Omental fat pad (tissue), 3 donors: ENCODE measurements at regions not wholly inside any gene's neighbourhood (a gene's known extent, or its start where the extent isn't known, plus 50 kb on each side); places are given as distances from the start of the nearest gene placed in this dataset.

ENCODE experiments used
- ATAC-seq: fragments of 150-250 bp; one replicate; pipeline ENCODE4 v1.9.1; 2016; ENCODE audit warnings: mild to moderate bottlenecking, moderate library complexity; ENCODE audit not compliant: low FRiP score
- DNase-seq: peaks from one replicate; pipeline ENCODE4 v3.0.0-alpha.2; 2019; ENCODE audit warnings: low spot score
- TF ChIP-seq, protein P1 (sequence below), 3 donors: fragments of 450-650 bp; IDR thresholded peaks; one replicate each; pipeline ENCODE4 v1.5.1; 2016 to 2017; ENCODE audit warnings: antibody characterized with exemption in 3 of 3, mild to moderate bottlenecking in 3 of 3, moderate library complexity in 2 of 3

DNA sequence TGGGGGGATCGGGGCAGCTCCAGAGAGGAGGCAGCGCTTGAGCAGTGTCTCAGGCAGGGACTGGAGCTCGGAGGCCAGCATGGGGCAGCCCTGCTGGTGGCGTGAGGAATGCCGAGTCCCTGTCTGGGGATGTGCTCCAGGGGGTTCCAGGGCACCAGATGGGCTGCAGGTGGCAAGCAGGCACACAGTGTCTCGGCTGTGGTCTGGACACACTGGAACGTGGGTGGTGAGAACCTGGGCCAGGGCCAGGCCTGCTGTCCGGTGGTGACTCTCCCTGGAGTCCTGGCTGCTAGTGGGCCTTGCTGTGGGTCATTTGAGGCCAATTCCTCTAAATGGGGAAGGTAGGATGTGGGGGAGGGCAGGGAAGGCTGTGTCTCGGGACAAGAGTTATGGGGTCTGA is 199.4 kb upstream of the RTL1 start:
- DNase-seq (no peak), ATAC-seq (no peak)
- TF ChIP-seq, protein P1, sequence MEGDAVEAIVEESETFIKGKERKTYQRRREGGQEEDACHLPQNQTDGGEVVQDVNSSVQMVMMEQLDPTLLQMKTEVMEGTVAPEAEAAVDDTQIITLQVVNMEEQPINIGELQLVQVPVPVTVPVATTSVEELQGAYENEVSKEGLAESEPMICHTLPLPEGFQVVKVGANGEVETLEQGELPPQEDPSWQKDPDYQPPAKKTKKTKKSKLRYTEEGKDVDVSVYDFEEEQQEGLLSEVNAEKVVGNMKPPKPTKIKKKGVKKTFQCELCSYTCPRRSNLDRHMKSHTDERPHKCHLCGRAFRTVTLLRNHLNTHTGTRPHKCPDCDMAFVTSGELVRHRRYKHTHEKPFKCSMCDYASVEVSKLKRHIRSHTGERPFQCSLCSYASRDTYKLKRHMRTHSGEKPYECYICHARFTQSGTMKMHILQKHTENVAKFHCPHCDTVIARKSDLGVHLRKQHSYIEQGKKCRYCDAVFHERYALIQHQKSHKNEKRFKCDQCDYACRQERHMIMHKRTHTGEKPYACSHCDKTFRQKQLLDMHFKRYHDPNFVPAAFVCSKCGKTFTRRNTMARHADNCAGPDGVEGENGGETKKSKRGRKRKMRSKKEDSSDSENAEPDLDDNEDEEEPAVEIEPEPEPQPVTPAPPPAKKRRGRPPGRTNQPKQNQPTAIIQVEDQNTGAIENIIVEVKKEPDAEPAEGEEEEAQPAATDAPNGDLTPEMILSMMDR (IDR thresholded peaks at IDR 0.05) = no peak

DNA sequence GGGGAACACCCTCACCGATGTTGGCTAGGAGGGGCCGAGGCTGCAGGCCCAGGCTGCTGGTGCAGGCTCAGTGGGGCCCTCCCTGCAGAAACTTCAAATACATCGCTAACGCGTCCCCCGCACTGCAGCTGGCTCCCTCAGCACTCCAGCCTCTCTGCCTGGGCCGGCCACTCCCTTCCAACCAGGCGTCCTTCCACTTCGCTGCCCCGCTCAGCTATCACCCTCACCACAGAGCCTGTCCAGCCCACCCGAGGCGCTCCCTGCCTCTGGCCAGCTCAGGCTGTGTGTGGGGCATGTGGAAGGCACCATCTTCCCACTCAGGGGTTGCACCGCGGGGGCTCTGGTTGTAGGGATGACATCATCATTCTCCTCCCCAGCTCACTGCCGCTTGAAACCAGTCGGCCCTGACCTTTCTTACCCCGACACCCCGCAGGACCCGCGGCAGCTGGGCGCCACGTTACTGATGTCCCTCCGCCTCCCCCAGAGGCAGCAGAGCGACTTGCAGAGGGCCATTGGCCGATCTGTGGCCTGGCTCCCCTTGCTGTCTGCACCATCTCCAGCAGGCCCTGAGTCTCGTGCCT is 199.9 kb upstream of the RTL1 start:
- TF ChIP-seq, protein P1 (IDR thresholded peaks at IDR 0.05) = no peak
- DNase-seq (no peak), ATAC-seq (no peak)

DNA sequence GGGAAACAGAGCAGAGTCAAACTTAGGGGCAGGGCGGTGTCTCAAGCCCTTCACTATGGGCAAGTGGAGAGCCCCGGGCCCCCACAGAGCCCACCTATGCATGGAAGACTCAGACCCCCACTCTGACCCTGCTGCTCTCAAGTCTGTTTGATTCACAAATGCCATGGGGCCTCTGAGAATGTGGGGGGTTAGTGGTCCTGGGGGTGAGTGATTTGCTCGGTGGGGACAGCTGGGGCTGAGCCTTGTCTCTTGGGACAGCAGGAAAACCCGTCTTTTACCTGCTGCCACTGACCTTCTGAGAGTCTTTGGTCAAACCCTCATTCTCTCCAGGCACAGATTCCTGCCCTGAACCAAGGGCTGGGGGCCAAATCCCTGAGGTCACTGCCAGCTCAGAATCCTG is 201.0 kb upstream of the RTL1 start:
- DNase-seq (peak; percentile 17), ATAC-seq (no peak)
- TF ChIP-seq, protein P1 (IDR thresholded peaks at IDR 0.05) = no peak

DNA sequence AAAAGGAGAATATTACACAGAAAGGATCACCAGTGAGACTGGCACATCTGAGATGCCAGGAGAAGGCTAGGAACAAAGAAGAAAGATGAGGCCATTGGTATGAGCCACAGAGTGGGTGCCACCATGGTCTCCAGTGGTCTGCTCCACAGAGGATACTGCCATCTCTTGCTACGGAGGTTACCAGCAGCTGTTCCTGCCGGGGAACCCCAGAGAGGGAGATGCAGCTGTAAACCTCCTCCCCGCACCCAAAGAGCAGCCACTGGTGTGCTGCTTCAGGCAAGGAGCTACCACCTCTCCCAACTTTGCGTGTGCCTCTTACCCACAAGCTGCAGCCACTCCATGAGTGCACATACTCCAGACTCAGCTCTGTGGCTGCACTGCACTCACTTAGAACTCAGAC is 201.5 kb upstream of the RTL1 start:
- DNase-seq (no peak), ATAC-seq (no peak)
- TF ChIP-seq, protein P1 (IDR thresholded peaks at IDR 0.05) = no peak

DNA sequence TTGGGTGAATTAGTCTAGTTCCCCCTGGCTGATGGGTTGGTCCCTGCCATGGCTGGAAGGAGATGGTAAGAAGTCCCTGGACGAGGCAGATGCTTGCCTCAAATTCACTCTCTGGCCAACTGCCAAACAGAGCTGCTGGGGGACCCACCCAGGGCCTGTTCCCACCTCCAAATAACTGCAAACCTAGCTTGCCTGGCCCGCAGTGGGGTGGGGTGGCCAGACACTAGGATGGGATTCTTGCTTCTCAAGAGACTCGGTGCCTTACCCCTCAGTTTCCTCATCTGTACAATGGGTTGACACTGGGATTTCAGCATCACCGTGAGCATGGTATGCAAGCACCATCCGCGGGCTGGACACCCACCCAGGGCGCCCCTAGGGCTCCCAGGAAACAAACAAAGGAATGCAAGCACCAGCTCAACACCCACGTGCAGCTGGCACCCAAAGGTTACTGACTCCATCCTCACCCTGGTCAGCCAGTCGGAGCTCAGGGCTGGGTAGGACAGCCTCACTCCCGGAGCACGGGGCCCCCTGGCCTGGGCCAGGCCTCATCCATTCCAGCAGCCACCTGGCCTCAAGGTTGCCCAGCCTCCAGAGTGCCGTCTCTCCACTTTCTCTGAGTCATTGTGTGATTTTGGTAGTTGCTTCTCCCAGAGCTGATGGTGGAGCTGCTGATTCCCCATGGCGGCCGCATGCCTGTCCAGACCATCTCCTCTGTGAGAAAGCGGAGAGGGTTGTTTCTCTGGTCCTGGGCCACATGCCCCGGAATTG is 205.2 kb upstream of the RTL1 start:
- TF ChIP-seq, protein P1 (IDR thresholded peaks at IDR 0.05) = no peak
- peak; percentile 18 for DNase-seq
- no peak for ATAC-seq

DNA sequence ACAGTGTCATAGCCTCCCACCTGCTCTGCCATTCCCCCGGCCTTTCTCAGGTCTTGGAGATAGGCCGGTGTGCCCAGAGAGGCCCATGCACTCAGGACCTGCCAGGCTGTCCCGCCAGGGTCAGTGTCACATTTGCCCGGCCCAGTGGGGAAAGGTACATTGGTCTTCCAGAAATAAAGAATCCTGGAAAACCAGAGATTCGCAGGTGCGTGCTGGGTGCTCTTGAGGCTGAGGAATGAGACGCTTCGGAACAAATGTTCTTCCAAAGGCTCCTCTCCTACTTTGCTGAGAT is 205.8 kb upstream of the RTL1 start:
- TF ChIP-seq, protein P1 (IDR thresholded peaks at IDR 0.05) = no peak
- ATAC-seq (no peak), DNase-seq (peak; percentile 3)
